ENCODE measurements at regions not wholly inside any gene's neighbourhood (a gene's known extent, or its start where the extent isn't known, plus 50 kb on each side); places are given as distances from the start of the nearest gene placed in this dataset.

DNA sequence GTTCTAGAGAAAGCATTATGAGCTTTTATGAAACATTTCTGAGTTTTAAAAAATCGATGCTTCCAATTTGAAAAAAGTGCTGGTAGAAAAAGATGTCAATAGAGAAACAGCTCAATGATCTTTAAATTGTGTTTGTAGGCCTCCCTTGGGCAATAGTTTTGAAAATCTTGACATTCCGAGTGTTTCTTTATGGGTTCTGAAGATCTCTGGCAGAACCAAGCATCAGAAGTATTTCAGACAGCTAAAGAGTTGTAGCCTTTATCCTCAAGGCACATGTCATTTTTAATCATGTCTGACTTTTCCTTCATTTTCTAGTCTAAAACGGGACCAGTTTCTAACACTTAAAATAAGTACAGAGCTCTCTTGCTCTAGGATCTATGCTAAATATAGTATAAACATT lies 188.1 kb upstream of the CBLB start:
- TF ChIP-seq, protein P1, sequence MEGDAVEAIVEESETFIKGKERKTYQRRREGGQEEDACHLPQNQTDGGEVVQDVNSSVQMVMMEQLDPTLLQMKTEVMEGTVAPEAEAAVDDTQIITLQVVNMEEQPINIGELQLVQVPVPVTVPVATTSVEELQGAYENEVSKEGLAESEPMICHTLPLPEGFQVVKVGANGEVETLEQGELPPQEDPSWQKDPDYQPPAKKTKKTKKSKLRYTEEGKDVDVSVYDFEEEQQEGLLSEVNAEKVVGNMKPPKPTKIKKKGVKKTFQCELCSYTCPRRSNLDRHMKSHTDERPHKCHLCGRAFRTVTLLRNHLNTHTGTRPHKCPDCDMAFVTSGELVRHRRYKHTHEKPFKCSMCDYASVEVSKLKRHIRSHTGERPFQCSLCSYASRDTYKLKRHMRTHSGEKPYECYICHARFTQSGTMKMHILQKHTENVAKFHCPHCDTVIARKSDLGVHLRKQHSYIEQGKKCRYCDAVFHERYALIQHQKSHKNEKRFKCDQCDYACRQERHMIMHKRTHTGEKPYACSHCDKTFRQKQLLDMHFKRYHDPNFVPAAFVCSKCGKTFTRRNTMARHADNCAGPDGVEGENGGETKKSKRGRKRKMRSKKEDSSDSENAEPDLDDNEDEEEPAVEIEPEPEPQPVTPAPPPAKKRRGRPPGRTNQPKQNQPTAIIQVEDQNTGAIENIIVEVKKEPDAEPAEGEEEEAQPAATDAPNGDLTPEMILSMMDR (IDR thresholded peaks at IDR 0.05; ENCODE audit: low read depth, low read length, missing input control), result no peak
- no peak for TF ChIP-seq TAF1 (conservative IDR thresholded peaks at IDR 0.05)

Measured in liver (tissue), 3 donors.